GM21529 (cell line): ENCODE measurements at regions not wholly inside any gene's neighbourhood (a gene's known extent, or its start where the extent isn't known, plus 50 kb on each side); places are given as distances from the start of the nearest gene placed in this dataset.
"Not testable (repeated sequence)": the region's sequence is repeated elsewhere in the genome, so short reads cannot be mapped to it uniquely, and the experiment has no call there.

Experiments
- ATAC-seq: cut with Tn5 transposase; IDR thresholded peaks from one replicate; pipeline ENCODE4 v1.9.1; 2021; ENCODE audit not compliant: unreplicated experiment

DNA sequence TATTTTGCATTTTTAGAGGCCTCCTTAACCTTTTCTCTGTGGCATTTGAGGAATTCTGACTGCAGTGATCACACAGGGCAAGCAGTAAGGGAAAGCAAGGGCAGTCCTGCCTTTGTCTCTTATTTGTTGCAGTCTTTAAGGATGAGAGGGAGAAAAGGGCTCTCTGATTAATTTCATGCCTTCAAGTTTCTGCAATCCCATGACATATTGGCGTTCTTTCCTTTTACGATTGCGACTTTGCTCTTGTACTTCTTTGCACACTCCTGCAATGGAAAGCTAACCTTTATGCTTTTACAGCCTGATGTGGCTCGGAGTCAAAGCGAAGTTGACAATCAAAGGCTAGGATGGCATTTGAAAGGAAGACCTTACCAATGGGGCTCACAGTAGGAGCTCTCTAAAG lies 698.4 kb downstream of the DNAH5 start:
- ATAC-seq: no peak

DNA sequence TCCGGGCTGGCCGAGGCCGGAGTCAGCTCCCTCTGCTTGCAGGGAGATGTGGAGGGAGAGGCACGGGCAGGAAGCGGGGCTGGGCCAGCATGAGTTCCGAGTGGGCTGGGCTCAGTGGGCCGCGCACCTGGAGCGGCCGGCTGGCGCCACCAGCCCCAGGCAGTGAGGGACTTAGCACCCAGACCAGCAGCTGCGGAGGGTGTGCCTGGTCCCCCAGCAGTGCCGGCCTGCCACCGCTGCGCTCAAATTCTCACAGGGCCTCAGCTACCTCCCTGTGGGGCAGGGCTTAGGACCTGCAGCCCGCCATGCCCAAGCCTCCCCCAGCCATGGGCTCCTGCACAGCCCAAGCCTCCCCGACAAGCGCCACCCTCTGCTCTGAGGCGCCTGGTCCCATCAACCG lies 700.3 kb downstream of the DNAH5 start:
- ATAC-seq: no peak

DNA sequence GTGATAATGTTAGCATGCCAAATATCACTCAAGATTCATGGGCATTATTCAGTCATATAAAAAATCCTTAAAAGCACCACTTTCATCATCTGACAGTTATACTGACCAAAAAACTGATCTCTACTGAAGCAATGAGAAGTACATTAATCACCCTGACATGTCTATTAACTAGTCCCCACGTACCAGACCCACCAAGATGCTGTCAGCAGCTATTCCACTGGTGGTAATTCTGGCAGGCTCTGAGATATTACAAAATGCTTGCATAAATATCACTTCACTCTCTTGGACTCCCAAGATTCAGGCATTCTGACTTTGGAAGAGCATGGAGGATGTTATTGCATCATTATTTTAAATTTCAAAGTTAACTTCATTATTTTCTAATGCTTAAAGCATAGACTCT lies 717.0 kb downstream of the DNAH5 start:
- ATAC-seq: no peak

DNA sequence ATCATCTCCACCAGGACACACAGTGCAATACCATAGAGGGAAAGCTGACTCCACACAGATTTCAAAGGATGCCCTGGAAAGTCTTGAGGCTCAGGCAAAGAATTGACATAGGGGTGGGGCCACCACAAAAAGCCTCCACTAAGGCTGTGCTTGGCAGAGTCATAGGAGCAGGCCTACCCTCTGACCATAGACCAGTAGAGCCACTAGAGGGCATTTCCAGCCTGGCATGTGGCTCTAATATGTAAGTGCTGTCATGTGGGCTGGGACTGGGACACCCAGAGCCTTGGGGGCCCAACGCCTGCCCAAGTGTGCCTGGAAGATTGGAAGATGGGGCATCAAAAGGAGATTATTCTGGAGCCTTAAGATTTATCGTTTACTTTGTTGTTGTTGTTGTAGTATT lies 726.0 kb downstream of the DNAH5 start:
- no peak for ATAC-seq

DNA sequence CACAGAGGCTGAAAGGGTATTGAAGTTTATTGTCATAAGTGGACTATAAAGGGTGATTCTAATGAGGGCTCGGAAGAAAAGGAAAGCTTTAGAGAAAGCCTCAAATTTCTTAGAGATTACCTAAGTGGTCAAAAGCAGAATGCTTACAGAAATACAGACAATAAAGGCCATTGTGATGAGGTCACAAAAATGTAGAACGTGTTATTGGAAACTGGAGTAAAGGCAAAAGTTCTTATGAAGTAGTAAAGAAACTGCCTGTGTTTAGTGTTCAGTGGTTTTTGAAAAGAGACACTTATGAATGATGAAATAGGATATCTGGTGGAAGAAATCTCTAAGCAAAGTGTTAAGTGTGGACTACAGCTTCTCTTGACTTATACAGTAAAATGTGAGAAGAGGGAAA lies 726.9 kb downstream of the DNAH5 start:
- no peak for ATAC-seq

DNA sequence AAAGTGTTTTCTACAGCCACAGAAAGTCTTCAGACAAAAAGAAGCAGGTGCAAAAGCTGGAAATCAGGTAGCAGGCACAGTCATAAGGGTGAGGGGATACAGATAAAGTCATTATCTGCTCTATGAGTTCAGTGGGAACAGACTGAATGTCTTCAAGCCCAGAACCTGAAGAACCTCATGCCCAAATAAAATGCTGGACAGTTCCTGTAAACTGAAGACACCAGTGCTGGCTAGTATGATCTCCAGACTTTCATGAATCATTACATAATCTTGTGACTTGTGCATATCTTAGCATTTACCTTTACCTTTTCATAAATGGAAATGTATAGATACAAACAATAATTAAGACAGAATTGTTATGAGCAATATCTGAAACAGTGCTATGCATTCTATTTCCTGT lies 728.7 kb downstream of the DNAH5 start:
- ATAC-seq: no peak

DNA sequence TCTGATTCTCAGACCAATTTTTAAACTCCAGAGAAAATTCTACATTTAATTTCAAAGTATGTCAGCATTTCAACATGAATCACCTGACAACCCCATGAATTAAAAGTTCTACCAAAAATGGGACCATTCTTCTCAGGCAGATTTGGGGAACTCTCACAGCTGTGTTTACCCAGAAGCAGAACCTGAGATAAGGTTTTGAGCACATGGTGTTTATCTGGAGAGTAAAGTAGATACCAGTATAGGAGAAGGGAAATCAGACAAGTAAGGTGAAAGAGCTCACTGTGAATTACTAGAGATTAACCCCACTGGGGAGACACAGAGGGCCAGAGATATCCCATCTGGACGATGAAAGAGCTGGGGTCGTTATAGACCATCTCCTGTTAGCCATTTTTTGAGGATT lies 729.1 kb downstream of the DNAH5 start:
- no peak for ATAC-seq

DNA sequence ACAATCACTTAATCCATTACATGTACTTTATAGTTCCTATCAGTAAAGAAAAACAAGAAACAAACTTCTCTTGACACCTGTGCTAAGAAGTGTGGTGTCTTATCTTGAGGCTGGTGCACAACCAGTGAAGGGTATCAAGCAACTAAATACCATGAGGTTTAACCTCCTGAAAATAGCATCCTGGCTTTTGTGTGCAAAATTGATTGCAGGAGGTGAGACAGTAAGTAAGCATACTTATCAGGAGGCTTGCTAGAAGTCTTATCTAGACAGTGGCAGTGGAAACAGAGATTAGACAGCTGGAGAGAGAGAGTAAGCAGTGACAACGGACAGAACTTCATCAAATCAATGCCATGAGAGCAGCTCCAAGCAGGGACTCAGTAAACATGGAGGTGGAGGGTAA lies 730.3 kb downstream of the DNAH5 start:
- no peak for ATAC-seq

DNA sequence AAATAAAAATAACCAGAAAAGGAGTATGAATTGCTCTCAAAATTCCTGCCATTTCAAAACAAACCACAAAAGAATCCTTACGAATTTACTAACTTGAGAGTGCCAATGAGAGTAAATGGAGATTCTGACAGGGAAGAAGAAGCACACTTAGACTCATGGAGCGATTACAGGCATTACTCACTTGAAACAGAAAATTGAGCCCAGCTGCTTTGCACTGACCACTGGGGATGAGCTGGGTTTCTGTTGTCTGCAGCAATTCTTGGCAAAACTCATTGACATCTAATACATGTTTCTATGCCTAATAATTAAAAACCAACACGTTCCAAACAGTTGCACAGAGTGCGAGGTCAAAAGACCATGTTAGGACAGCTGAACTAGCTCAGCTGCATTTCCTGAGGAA lies 731.6 kb downstream of the DNAH5 start:
- no peak for ATAC-seq

DNA sequence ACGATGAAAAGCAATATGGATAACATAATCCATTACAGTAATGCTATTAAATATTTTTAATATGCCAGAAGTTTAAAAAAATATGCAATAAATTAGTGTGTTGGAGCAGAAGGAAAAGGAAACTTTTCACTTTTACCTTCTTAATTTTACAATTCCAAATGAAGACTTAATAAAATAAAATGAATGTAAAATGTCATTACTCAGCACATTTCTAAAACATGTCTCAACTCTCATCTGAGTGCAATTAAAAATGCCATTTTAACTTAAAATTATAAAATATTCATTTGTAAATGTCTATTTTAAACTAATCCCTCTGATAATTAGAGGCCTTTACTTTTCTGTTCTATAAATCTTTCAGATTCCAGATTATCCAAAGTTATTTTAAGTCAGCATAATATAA lies 733.4 kb downstream of the DNAH5 start:
- ATAC-seq: no peak

DNA sequence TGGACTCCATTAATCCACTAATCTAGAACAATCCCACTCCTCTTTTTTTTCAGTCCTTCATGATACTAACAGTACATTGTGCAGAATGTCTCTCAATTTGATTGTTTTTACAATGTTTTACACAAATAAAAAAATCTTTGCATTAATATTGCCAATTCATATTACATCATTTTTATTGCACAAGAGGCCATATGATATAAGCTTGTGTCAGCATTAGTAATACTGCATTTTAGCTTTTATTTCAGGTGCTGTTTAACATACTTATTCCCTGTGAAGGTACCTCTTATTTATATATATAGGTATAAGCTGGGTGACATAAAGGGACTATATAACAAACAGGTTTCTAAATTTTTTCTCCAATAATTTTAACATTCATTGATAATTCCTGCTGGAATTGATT lies 737.4 kb downstream of the DNAH5 start:
- ATAC-seq: no peak

DNA sequence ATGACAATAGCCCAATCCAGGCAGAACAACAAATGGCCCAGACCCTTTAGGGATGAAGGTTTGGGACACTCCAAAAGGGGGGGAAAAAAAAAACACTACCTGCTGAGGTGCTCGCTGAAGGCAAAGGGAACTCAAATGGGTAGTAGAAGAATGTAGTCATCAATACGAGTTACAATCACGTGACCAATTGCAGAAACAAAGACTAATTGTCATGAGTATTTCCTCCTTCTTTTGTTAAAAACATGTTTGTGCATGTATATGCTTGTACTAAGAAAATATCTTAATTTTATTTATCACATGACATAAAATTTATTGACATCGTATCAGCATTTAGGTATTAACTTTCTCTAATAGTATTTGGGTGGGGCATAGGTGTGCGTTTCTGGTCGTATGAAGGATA lies 743.5 kb downstream of the DNAH5 start:
- ATAC-seq: no peak

DNA sequence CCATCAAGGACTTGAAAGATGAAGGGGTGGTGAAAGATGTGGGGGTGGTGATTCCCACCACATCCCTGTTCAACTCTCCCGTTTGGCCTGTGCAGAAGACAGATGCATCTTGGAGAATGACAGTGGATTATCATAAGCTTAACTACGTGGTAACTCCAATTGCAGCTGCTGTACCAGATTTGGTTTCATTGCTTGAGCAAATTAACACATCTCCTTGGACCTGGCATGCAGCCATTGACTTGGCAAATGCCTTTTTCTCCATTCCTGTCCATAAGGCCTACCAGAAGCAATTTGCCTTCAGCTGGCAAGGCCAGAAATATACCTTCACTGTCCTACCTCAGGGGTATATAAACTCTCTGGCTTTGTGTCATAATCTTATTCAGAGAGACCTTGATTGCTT lies 746.3 kb downstream of the DNAH5 start:
- not testable (repeated sequence) for ATAC-seq

DNA sequence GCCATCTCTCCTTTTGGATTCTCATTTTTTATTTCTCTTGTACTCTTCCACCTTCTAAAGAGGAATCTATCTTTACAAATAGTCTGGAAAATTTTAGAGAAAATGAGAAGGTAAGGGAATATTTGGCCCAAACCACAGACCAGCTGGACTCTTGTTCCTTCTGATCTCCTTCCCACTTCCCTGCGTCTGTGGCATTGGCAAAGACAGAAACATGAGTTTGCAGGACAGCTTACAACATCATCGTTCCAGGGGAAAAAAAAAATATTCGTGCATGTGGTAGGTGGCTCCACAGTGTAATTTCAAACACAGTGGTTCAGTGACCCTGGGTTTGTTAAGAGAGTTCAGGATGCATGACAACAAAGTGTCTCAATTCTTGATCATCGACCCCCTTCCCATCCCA lies 755.0 kb downstream of the DNAH5 start:
- no peak for ATAC-seq

DNA sequence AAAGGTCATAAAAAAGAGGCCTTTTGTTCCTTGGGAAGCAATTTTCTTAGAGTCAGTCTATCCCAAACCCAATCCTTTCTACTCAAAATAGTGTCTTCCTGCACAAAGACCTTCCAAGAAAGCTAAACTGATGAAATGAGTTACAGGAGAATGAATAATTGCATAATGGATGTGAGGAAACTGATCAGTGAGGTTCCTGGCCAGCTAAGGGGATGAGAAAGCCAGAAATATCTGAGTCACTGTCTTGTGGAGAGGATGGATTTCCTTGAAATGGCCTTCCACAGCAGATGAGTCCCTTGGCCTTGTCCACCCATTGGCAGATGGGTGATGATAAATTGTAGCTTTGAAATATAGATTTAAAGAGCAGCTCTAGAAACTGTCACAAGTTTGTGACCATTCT lies 756.1 kb downstream of the DNAH5 start:
- no peak for ATAC-seq

DNA sequence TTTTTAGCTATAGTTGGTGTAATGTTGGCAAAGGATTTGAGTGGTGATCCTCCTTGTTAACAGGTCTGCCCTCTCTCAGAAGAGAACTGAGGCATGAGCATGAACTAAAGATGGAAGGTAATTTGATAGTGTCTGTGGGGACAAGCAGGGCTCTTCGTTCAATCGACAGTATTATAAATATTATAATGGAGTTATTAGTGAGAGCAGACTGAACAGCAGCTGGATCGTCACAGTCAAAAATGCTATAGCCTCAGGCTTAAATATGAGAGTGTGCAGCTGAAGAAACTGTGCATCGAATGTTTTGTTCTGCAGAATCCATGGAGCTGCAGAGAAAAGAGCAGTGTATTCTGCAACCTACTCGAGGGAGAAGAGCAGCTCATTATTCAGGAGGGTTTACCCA lies 757.3 kb downstream of the DNAH5 start:
- ATAC-seq: no peak

DNA sequence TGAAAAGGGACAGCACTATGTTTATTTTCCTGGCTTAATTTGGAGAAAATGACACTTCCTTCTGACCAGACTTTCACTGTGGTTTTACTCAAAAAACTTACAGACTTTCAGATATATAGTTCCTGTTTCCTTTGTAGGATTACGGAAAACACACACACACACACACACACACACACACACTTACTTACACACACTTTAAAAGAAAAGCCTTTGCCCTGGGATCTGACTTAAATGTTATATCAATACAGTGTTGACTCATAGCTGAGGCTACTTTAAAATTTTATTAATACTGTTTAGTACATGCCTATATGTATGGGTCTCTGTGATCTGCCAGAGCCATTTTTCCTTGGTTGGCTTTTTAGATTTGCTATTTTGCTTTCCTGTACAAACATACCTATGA lies 758.3 kb downstream of the DNAH5 start:
- ATAC-seq: no peak

DNA sequence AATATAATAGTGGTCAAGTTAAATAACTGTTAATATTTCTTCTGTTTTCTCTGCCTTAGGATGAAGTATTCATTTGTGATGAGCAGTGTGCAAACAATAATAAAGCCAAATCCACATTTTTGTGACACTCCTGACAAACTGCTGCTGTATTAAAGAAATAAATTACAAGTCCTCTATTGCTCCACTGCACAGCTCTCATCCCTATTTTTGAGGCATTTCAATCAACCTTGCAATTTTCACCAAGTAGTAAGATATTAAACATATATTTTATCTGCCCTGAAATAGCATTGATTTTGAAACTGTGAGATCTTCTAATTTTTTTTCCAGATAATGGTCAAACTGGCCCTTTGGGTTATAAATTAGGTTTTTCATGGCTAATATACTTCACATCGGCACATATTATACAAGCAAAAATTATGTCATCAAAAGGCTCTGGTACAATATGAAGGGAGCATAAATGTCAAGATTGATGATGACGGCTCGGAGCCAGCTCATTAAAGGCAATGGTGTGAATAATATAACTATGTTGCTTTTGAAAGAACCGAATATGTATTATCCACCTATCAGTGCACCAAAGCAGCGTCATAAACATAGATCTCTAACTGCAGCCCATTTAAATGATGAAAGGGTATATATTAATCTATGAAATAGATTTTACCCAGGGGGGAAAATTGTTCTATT lies 764.9 kb downstream of the DNAH5 start:
- no peak for ATAC-seq

DNA sequence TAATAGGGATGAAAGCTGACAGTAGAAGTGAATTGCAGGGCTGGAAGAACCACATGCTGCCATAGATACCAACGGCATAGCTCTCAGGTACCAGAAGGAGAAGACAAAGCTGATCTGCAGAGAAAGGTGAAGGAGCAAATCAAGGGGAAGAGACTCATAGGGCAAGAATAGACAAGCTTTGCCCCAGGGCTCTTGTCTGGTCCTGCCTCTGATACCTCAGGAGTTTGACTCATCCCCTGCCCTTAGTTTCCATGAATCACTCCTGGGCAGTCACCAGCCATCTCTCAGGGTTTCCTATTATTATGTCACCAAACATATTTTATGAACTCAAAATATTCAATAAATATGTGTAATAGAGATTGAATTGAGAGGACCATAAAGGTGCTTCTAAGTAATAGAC lies 800.9 kb downstream of the DNAH5 start:
- no peak for ATAC-seq

DNA sequence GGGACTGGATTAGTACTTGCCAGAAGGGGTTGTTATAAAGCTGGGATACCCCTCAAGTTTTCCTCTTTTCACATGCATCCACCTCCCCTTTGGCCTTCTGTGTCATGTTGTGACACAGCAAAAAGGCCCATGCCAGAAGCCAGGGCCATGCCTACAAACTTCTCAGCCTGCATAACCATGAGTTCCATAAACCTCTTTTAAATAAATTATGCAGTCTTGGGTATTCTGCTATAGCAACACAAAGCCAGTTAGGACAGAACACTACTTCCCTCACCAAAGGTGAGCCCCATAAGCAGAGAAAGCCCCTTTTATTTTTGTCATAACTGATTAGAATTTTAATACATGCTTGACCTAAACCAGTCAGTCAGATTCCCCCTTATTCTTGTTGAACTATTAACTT lies 801.3 kb downstream of the DNAH5 start:
- ATAC-seq: no peak

DNA sequence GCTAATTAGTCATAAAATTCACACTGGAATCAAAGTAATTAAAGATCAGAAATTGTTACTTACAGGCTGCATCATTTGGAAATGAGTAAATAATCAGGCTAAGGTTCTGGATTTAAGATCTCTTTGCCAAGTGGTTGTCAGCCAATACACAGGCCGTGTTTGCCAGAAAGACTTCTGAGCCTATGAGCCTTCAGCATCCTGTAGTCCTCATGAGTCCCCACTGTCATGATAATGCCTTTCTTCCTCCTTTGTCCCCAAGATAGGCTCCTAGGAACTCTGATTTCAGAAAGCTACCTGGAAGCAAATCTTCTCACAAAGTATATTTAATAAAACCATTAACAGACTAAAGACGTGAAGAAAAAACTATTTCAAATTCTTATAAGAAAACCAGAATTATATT lies 810.5 kb downstream of the DNAH5 start:
- ATAC-seq: no peak

DNA sequence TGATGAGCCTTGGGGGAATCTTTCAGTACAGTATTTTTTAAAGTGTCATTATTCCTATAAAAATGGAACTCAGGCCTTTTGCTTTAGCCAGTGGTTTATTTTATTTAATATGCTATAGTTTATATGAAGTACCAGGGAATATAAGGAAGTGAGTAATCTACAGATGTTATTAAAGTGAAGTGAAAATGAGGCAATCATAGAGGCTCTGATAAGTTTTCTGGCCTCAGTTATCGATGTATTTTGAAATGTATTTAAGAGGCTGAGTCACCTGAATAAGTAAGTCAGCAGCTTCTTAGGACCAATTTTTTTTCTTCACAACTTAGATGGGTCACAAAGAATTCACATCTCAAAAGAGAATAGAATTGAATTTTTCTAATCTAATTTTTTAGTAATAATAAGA lies 829.0 kb downstream of the DNAH5 start:
- no peak for ATAC-seq

DNA sequence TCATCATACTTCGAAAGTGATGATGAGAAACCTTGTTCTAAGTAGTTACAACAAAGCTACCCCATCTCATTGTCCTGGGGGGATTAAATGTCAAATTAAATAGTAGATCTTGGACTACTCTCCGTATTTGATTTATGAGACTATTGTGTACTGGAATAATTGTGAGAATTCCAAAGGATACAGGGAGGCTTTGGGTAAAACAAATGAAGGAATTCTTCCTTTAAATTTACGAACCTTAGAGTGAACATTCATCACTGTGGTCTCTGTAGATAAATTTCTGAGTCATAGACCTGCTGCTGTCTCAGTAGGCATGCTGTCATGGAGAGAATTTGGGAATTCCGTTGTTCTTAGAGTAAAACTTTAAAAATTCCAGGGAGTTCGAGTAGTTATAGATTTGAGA lies 836.2 kb downstream of the DNAH5 start:
- no peak for ATAC-seq

DNA sequence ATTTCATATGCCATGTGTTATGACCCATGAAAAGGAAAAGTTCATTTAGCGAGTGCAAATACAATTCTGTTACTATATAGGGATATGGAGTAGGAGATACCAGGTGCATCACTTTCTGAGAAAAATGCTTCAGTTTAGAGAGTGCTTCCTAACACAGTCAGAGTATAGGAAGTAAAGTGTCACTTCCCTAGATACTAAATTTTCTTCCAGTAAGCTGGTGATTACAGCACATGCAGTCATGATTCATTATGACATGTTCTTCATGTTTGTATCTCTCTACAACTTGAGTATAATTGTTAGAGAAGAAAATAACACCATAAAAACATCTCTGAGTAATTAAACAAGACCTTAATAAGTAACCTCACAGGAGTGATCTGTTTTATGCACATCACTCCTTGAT lies 837.0 kb downstream of the DNAH5 start:
- ATAC-seq: no peak
